NCI-H460 (cell line): ENCODE measurements at regions not wholly inside any gene's neighbourhood (a gene's known extent, or its start where the extent isn't known, plus 50 kb on each side); places are given as distances from the start of the nearest gene placed in this dataset.

Experiments used
- DNase-seq: peaks from one replicate; pipeline ENCODE4 v3.0.0-alpha.2; 2016; ENCODE audit warnings: low read depth; ENCODE audit errors: extremely low read depth

- DNase-seq: no peak
Observed at GRCh38 chr1:234976861-234977680, 151.6 kb downstream of the TOMM20 start.

- DNase-seq: no peak
Observed at GRCh38 chr1:234975941-234976860, 152.4 kb downstream of the TOMM20 start.

- peak; percentile 68 for DNase-seq
Observed at GRCh38 chr1:234975122-234975940, 153.3 kb downstream of the TOMM20 start.

- no peak for DNase-seq
Observed at GRCh38 chr1:234973426-234974250, 155.0 kb downstream of the TOMM20 start.

- no peak for DNase-seq
Observed at GRCh38 chr1:234972411-234973191, 156.0 kb downstream of the TOMM20 start.

- no peak for DNase-seq
Observed at GRCh38 chr1:234971586-234972297, 156.9 kb downstream of the TOMM20 start.

- DNase-seq: no peak
Observed at GRCh38 chr1:234970731-234971476, 157.7 kb downstream of the TOMM20 start.

- no peak for DNase-seq
Observed at GRCh38 chr1:234970401-234970730, 158.3 kb downstream of the TOMM20 start.

GRCh38 chr1:234969581-234970400 lies 158.8 kb downstream of the TOMM20 start:
- no peak for DNase-seq

- no peak for DNase-seq
Observed at GRCh38 chr1:234969011-234969441, 159.6 kb downstream of the TOMM20 start.

- no peak for DNase-seq
Observed at GRCh38 chr1:234968451-234968850, 160.2 kb downstream of the TOMM20 start.

GRCh38 chr1:234967121-234967520 lies 161.5 kb downstream of the TOMM20 start:
- no peak for DNase-seq

- no peak for DNase-seq
Observed at GRCh38 chr1:234965111-234965510, 163.5 kb downstream of the TOMM20 start.

GRCh38 chr1:234963904-234964702 lies 164.5 kb downstream of the TOMM20 start:
- no peak for DNase-seq

GRCh38 chr1:234963180-234963903 lies 165.3 kb downstream of the TOMM20 start:
- DNase-seq: peak; percentile 82
